Lower leg skin (tissue), 3 donors: ENCODE measurements at regions not wholly inside any gene's neighbourhood (a gene's known extent, or its start where the extent isn't known, plus 50 kb on each side); places are given as distances from the start of the nearest gene placed in this dataset.

Experiments used
- POLR2A ChIP-seq, 2 donors: fragments of 450-650 bp; IDR thresholded peaks; one replicate each; pipeline ENCODE4 v1.6.1; 2016 to 2017; ENCODE audit warnings: antibody characterized with exemption in 2 of 2, mild to moderate bottlenecking in 1 of 2, moderate library complexity in 1 of 2
- TF ChIP-seq, protein P1 (sequence below), 3 donors: fragments of 450-650 bp; IDR thresholded peaks; one replicate each; pipeline ENCODE4 v1.5.1; 2016; ENCODE audit warnings: antibody characterized with exemption in 3 of 3, mild to moderate bottlenecking in 3 of 3, moderate library complexity in 2 of 3

DNA sequence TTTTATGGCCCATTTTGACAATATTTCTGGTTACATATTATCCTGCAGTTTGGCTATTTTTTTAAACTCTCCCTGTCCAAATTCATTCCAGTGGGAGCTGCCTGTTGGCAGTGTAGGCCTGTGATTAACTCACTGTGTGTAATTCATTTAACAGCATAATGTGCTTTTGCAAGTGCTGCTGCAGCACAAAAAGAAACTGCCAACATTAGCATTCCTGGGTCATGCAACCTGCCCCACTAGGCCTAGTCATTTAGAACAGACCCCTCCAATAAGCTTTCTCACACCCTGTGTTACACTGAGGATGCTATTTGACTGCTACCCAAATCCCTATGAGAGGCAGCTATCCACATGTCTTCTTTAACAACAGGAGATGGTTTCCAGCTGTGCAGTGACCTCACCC, 251.2 kb upstream of the UBE2E2 start:
- no peak for TF ChIP-seq POLR2A (IDR thresholded peaks at IDR 0.05)
- TF ChIP-seq, protein P1, sequence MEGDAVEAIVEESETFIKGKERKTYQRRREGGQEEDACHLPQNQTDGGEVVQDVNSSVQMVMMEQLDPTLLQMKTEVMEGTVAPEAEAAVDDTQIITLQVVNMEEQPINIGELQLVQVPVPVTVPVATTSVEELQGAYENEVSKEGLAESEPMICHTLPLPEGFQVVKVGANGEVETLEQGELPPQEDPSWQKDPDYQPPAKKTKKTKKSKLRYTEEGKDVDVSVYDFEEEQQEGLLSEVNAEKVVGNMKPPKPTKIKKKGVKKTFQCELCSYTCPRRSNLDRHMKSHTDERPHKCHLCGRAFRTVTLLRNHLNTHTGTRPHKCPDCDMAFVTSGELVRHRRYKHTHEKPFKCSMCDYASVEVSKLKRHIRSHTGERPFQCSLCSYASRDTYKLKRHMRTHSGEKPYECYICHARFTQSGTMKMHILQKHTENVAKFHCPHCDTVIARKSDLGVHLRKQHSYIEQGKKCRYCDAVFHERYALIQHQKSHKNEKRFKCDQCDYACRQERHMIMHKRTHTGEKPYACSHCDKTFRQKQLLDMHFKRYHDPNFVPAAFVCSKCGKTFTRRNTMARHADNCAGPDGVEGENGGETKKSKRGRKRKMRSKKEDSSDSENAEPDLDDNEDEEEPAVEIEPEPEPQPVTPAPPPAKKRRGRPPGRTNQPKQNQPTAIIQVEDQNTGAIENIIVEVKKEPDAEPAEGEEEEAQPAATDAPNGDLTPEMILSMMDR (IDR thresholded peaks at IDR 0.05): no peak
